ENCODE measurements at regions not wholly inside any gene's neighbourhood (a gene's known extent, or its start where the extent isn't known, plus 50 kb on each side); places are given as distances from the start of the nearest gene placed in this dataset.

GRCh38 chr15:93553167-93553935, 464.3 kb upstream of the RGMA start:
- no peak for DNase-seq (ENCODE audit: low spot score)

GRCh38 chr15:93543093-93543492, 454.1 kb upstream of the RGMA start:
- no peak for DNase-seq (ENCODE audit: low spot score)

GRCh38 chr15:93527374-93528050, 438.5 kb upstream of the RGMA start:
- DNase-seq (ENCODE audit: low spot score): no peak

- no peak for DNase-seq (ENCODE audit: low spot score)
These were observed 435.4 kb upstream of the RGMA start for GRCh38 chr15:93524432-93524831.

GRCh38 chr15:93523481-93523880, 434.5 kb upstream of the RGMA start:
- no peak for DNase-seq (ENCODE audit: low spot score)

- peak; percentile 50 for DNase-seq (ENCODE audit: low spot score)
These were observed 431.2 kb upstream of the RGMA start for GRCh38 chr15:93520206-93520605.

- no peak for DNase-seq (ENCODE audit: low spot score)
These were observed 430.6 kb upstream of the RGMA start for GRCh38 chr15:93519599-93519998.

- no peak for DNase-seq (ENCODE audit: low spot score)
These were observed 428.2 kb upstream of the RGMA start for GRCh38 chr15:93517176-93517575.

- no peak for DNase-seq (ENCODE audit: low spot score)
These were observed 426.4 kb upstream of the RGMA start for GRCh38 chr15:93515256-93516051.

- no peak for DNase-seq (ENCODE audit: low spot score)
These were observed 417.6 kb upstream of the RGMA start for GRCh38 chr15:93506646-93507045.

- DNase-seq (ENCODE audit: low spot score): no peak
These were observed 416.5 kb upstream of the RGMA start for GRCh38 chr15:93505506-93505905.

GRCh38 chr15:93501946-93502345, 412.9 kb upstream of the RGMA start:
- DNase-seq (ENCODE audit: low spot score): no peak

- DNase-seq (ENCODE audit: low spot score): no peak
These were observed 411.1 kb upstream of the RGMA start for GRCh38 chr15:93500155-93500554.

- DNase-seq (ENCODE audit: low spot score): no peak
These were observed 408.3 kb upstream of the RGMA start for GRCh38 chr15:93497291-93497690.

- no peak for DNase-seq (ENCODE audit: low spot score)
These were observed 407.9 kb upstream of the RGMA start for GRCh38 chr15:93496888-93497287.

GRCh38 chr15:93495799-93496637, 407.0 kb upstream of the RGMA start:
- peak; percentile 28 for DNase-seq (ENCODE audit: low spot score)

- DNase-seq (ENCODE audit: low spot score): no peak
These were observed 404.2 kb upstream of the RGMA start for GRCh38 chr15:93493172-93493571.

GRCh38 chr15:93491291-93491690, 402.3 kb upstream of the RGMA start:
- no peak for DNase-seq (ENCODE audit: low spot score)

- DNase-seq (ENCODE audit: low spot score): no peak
These were observed 399.3 kb upstream of the RGMA start for GRCh38 chr15:93488296-93488713.

- DNase-seq (ENCODE audit: low spot score): no peak
These were observed 397.6 kb upstream of the RGMA start for GRCh38 chr15:93486407-93487117.
